ENCODE measurements at regions not wholly inside any gene's neighbourhood (a gene's known extent, or its start where the extent isn't known, plus 50 kb on each side); places are given as distances from the start of the nearest gene placed in this dataset.

DNA sequence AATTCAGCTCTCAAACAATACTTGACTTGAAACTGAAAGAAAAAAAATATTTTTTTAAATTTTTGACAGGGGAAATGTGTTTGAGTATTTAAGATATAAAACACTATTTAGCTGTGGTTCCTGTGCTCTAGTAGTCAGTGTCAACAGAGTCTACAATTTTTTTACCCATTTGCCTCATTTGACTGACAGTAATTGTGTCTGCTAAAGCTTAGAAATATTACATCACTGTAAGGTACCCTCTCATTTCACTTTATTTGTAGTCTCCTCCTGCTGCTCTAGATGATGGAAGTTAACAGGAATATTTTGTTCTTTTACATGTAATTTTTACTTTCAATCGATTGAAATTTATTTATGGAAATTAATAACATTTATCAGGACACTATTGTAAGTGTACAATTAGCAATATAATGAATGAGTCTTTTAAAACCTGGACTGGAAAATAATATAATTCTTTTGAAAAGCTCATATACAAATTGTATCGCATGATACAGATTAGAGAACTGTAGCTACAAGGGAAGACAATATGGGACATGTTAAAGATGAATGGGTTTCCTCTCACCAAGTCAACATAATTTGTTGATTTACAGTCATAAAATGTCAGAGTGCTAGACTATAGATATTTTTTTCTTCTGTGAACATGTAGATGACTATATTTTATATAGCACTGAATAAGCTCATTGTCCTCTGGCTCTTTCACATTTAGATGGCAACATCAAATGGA lies 1186.5 kb upstream of the ADGRL3 start:
- WGBS, 2 experiments (ENCODE audit: extremely low coverage in 1 of 2, insufficient coverage in 1 of 2, insufficient read length in 1 of 2, insufficient replicate concordance in 2 of 2, low coverage in 1 of 2, low lambda C conversion rate in 2 of 2, missing lambda C conversion rate in 1 of 2) = 91% methylated on average over 2 of the region's 2 CpGs; no CpG with 5 or more reads in 1 of the 2 experiments
- POLR2A ChIA-PET (ENCODE audit: partially characterized antibody) = no interaction called here
- TF ChIP-seq TAF7 (optimal IDR thresholded peaks at IDR 0.05; ENCODE audit: borderline replicate concordance, low read depth, low read length) = no peak

More for the DNA sequence above, 1186.5 kb upstream of the ADGRL3 start:
- H2BK5ac ChIP-seq (ENCODE audit: low read depth, low read length) = no peak overlapping the region
- no peaks in the 10 kb centered on the region for H4K20me1 ChIP-seq (replicated peaks in 1 of 2; ENCODE audit: control insufficient read depth in 1 of 2, insufficient read depth in 2 of 2, low read length in 2 of 2)
- no peaks in the 10 kb centered on the region for H3K27me3 ChIP-seq (replicated peaks in 1 of 4; ENCODE audit: control insufficient read depth in 3 of 4, extremely low read depth in 1 of 4, insufficient read depth in 3 of 4, low read length in 3 of 4)
- H4K91ac ChIP-seq (replicated peaks; ENCODE audit: insufficient read length, low read length) = no peak overlapping the region
- H3K14ac ChIP-seq (ENCODE audit: insufficient read length) = no peak overlapping the region
- no peak overlapping the region for H4K5ac ChIP-seq (ENCODE audit: insufficient read length, low read depth, low read length)
- no peak overlapping the region for H3K56ac ChIP-seq (replicated peaks; ENCODE audit: insufficient read length, low read depth, low read length)
- H2BK15ac ChIP-seq (ENCODE audit: low read length) = no peak overlapping the region
- H2AFZ ChIP-seq (ENCODE audit: low read length) = no peak overlapping the region
- H3K4me3 ChIP-seq (ENCODE audit: extremely low read depth in 1 of 4, insufficient read depth in 2 of 4, low read depth in 3 of 4, low read length in 4 of 4) = no peak overlapping the region
- no peak overlapping the region for H2BK120ac ChIP-seq (replicated peaks; ENCODE audit: low read depth, low read length)
- H2BK20ac ChIP-seq (ENCODE audit: low read length) = no peak overlapping the region
- H3K36me3 ChIP-seq (ENCODE audit: control insufficient read depth in 2 of 4, insufficient read depth in 4 of 4, low read length in 3 of 4) = no peaks in the 10 kb centered on the region
- no peak overlapping the region for H3K4me2 ChIP-seq (ENCODE audit: insufficient read depth in 1 of 2, low read depth in 2 of 2, low read length in 2 of 2)
- CTCF ChIA-PET (ENCODE audit: partially characterized antibody) = no interaction called here
- FAIRE-seq = no peak
- H3K9ac ChIP-seq (replicated peaks in 1 of 4; ENCODE audit: extremely low read depth in 1 of 4, low read depth in 3 of 4, low read length in 3 of 4) = no peak overlapping the region
- no peak overlapping the region for H4K8ac ChIP-seq (ENCODE audit: extremely low read depth, insufficient read depth, low read length)
- H3K23me2 ChIP-seq (ENCODE audit: low read depth, low read length) = no peaks in the 10 kb centered on the region
- H3K18ac ChIP-seq (ENCODE audit: extremely low read depth, low read length) = no peak overlapping the region
- H3K4me1 ChIP-seq (replicated peaks in 1 of 4; ENCODE audit: control insufficient read depth in 3 of 4, insufficient read depth in 4 of 4, low read length in 3 of 4) = no peaks in the 10 kb centered on the region
- H3K79me2 ChIP-seq (ENCODE audit: control insufficient read depth in 1 of 2, insufficient read depth in 2 of 2, low read length in 2 of 2) = no peaks in the 10 kb centered on the region
- no peak for DNase-seq (ENCODE audit: low read depth in 1 of 2, low spot score in 2 of 2)
- no peaks in the 10 kb centered on the region; a peak in 1 of 4 replicates for H3K9me3 ChIP-seq (ENCODE audit: insufficient read depth in 2 of 2, low read depth in 1 of 2, low read length in 1 of 2)
- H2BK12ac ChIP-seq (ENCODE audit: low read depth, low read length) = no peak overlapping the region
- H2AK5ac ChIP-seq (ENCODE audit: low read depth, low read length) = no peak overlapping the region
- H3K4ac ChIP-seq (replicated peaks; ENCODE audit: insufficient read length, low read depth, low read length) = no peak overlapping the region
- H3K27ac ChIP-seq (ENCODE audit: low read depth, low read length) = no peak overlapping the region
- no peak overlapping the region for H3K23ac ChIP-seq (ENCODE audit: insufficient read length)
- no peaks in the 10 kb centered on the region for H3K79me1 ChIP-seq (ENCODE audit: low read depth, low read length)
